GM18861 (cell line): ENCODE measurements at regions not wholly inside any gene's neighbourhood (a gene's known extent, or its start where the extent isn't known, plus 50 kb on each side); places are given as distances from the start of the nearest gene placed in this dataset.

ENCODE experiments used
- ATAC-seq: cut with Tn5 transposase; IDR thresholded peaks from one replicate; pipeline ENCODE4 v1.9.1; 2021; ENCODE audit not compliant: unreplicated experiment

DNA sequence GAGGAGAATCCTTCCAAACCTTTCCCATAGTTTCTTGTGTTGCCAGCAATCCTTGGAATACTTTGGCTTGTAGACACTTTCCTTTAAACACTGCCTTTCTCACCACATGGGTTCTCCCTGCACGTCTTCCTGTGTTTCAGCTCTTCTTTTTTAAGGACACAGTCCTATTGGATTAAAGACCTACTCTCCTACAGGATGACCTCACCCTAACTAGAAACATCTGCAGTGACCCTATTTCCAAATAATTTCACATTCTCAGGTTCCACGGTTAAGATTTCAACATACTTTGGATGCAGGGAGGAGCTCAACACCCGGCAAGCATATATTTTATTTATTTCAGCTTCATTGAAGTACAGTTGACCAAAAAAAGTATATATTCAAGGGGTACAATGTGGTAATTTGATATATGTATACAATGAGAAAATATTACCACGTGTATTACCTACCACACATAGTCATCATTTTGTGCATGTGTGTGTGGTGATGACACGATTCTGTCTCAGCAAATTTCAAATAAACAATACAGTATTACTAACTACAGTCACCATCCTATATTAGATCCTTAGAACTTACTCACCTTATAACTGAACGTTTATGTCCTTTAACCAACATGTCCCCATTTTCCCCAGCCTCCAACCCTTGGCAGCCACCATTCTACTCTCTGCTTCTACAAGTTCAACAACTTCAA, 745.0 kb downstream of the CBLN2 start:
- ATAC-seq = no peak

DNA sequence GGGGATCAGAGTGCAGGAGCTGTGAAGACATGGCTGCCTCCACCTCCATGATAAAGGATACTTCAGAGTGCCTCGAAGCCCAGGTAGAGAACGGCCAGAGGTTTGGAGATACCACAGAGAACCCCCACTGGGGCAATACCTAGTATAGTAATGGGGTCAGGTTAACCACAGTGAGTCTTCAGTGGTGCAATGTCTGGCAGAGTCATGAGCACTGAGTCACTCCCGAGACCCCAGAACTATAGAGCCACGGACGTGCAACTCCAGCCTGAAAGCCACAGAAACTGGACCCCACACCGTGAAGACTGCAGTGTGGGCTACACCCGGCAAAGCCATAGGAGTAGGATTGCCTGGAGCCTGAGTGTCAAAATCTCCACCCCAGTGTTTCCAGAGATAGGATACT, 746.6 kb downstream of the CBLN2 start:
- ATAC-seq = no peak

DNA sequence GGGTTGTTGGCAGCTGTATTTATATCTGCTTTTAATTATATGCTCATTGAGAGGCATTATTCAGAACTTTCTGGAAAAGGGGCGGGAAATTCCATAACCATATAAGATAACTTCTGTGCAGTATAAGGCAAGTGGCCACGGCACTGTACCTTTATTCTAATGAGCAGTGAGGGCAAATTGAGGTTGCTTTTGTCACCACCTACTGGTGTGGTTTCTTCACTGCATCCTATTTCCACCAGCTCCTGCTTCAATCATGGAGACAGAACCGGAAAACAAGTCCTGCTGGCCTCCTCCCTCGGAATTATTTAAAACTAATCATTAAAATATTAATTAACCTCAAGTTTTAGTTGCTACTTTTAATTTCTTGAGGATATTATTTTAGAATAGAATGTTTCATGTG, 759.4 kb downstream of the CBLN2 start:
- ATAC-seq = no peak

DNA sequence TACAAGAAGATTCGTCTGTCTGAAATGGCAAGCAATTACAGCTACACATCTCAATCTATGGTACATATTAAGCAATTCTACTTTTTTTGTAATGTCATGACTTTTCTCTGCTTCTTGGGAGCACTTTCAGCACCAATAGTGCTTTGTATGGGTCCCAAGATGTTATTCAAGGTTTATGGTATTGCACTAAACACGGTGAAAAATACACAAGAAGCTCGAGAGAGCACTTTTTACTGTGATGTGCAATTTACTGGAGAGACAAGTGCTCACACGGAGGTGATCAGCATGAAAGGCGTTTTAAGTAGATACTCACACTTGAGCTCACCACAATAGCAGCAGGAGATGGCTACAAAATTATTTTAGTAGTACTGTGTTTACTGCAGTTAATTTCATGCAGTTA, 783.6 kb downstream of the CBLN2 start:
- ATAC-seq = no peak

DNA sequence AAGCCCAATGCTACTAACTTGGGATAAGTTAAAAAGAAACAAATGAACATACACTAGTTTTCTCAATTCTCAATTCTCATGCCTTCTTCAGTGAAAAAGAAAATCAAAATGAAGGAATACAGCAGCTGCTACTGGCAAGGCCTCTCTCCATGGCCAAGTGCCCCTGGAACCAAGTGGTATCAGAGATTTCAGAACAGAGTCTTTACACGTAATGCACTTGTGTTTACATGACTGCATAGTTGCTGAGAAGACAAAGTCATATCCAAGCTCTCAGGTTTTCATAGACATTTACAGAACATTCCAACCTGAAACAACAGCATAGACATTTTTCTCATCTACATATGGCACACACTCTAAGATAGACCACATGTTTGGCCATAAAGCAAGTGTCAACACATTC, 789.9 kb downstream of the CBLN2 start:
- ATAC-seq = no peak

DNA sequence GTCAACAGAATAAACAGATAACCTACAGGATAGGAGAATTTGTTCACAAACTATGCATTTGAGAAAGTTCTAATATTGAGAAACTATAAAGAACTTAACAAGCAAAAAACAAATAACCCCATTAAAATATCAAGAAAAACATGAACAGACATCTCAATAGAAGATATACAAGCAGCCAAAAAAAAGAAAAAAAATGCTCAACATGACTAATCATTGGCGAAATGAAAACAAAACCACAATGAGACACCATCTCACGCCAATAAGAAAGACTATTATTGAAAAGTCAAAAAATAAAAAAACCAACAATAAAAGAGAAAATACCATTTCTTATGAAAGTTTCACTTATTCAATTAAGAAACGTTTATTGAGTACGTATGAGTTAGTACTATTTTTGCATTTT, 800.5 kb downstream of the CBLN2 start:
- ATAC-seq = no peak

DNA sequence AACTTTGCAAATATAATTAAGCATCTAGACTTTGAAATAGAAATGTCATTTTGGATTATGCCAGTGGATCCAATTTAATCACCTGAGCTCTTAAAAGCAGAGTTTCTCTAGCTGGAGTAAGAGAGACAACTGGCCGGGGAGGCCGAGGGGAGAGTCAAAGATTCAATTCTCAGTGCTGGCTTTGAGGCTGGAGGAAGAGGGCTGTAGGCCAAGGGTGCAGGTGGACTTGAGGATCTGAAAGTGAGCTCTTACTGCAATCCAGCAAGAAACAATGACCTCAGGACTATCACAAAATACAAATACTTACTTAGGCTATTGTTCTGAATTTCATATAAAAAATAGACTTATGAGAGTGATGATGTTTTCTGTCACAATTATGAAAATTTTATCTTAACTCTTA, 814.5 kb downstream of the CBLN2 start:
- ATAC-seq = no peak

DNA sequence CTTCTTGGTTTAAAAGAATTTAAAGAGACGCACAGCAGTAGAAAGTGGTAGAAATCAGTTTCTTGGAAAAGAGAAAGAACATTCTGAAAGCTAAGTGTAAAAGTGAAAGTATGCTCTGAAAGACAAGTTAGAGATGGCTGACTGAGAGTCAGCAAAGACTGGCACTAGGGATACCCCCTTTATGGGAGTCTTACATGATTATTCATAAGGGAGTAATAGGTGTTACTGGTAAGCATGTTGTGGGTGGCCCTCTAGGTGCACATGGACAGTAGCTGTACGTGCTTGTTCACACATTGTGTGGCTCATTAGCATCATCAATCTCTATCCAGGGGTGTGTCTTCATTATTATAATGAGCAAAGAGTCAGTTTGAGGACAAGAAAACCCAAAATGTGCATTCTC, 816.2 kb downstream of the CBLN2 start:
- no peak for ATAC-seq

DNA sequence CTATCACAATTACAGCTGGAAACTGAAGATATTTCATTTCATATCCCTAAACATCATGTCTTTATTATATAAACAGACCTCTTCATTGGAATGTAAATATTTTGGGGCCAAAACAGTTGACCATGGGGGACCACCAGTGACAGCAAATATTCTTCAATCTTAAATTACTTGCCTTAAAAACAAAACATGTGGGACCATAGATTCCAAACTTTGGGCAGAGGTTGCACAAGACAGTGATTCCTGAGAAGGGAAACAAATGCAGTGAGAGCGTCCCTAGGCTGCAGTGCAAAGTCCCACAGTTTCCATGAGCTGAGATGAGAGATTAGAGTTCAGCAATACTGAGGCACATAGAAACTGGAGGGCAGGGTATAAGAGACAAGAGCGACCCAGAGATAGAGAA, 818.9 kb downstream of the CBLN2 start:
- ATAC-seq = no peak

DNA sequence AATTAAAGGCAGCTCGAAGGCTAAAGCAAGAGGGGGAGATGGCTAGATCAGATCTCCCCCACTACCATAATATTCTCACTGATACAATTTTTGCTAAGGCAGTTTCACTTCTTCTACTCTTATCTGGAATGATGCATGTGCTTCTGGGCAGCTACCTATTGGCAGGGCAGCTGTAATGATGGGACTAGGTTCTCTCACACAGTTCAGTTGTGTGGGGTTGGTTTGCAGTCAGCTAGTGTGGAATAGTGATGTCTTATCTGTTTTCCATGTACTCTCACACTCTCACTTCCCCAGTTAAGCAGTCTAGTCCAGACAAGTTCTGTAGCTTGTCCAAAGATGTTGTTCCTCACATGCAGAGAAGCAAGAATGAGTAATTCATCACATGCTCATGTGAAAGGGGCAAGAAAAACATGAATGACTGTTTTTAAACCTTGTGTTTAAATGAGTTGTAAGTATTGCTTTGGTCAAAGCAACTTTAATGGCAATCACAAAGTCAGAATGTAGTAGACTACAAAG, 836.1 kb downstream of the CBLN2 start:
- no peak for ATAC-seq

DNA sequence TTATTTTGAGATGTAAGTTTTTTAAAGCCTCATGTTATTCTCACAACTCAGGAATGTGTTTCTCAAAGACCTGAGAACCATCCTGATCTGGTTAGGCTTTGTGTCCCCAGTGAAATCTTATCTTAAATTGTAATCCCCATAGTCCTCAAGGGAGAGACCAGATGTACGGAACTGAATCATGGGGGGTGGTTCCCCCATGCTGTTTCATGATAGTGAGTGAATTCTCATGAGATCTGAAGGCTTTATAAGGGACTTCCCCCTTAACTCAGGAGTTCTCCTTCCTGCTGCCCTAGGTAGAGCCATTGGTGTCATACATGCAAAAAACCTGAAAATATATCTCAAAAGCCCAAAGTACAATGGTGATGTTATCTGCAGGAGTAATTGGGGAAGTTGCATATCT, 836.7 kb downstream of the CBLN2 start:
- no peak for ATAC-seq

DNA sequence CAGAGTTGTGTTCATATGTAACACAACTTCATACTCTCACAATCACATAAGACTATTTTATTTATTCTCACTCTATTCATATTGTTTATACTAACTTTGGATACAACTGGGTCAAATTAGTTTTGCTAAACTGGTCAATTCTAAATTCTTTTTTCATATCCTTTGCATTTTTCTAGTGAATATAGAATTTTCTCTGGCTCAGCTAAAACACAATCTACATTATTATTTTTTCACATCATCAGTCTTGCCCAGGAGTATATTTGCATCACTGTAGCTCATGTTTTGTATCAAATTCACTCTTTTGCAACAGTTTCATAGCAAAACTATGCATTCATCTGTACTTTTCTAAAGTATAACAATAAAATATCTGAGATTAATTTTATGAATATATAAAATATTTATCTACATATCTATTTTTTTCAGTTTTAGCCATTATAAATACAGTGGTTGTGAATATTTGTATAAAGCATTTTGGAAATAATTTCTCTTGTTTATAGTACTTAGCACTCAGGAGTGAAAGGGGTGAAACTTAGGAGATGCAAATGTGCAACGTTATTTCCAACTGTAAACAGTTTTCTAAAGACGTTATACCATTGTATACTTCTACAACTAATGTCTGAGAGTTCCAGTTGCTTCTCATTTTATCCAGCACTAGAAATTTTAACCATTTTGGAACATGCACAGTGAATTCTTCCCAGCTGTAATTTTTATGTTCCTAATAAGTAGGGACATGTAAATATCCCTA, 854.6 kb downstream of the CBLN2 start:
- no peak for ATAC-seq

DNA sequence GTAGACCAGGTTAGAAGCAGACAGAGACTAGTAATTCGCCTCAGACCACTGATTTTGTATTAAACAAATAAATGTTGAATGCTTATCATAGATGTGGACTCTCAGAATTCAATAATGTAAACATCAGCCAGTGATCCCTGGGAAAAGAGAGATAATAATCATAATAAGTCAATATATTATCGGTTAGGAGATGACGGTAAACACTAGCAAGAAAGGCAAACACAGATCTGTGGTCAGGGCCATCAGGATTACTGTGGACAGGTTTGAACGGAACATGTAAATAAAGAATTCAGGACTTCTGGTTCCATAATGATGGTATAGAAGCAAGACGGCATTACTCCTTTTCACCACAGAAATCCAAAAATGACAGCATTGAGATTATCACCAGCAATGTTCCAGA, 861.6 kb downstream of the CBLN2 start:
- ATAC-seq = no peak

DNA sequence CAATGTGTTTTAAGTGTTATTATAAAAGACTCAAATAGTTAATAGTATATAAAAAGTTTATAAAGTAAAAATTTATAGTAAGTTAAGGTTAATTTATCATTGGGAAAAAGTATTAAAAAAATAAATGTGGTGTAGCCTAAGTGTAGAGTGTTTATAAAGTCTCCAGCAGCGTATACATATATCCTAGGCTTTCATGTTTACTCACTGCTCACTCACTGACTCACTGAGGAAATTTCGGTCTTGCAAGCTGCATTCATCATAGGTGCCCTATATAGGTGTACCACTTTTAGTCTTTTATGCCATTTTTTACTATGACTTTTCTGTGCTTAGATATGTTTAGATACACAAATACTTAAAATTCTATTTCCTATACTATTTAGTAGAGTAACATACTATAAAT, 866.0 kb downstream of the CBLN2 start:
- no peak for ATAC-seq

DNA sequence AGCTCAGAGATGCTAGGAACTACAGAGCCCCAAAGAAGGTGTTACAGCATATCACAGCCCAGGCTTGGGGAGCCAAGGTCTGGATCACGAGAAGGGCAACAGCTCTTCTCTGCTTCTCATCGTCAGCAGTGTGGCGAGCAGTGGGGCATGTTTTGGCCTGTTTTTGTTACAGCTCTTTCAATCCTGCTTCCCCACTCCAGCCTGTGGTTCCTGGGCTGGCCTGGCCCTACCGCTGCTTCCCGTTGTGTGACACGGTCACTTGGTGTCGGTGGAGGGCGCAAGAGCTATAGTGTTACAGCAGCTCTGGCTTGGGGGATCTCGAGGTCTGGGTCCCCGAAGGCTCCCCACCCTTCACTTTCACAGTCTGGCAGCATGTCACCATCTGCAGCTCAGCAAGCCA, 870.2 kb downstream of the CBLN2 start:
- ATAC-seq = no peak

DNA sequence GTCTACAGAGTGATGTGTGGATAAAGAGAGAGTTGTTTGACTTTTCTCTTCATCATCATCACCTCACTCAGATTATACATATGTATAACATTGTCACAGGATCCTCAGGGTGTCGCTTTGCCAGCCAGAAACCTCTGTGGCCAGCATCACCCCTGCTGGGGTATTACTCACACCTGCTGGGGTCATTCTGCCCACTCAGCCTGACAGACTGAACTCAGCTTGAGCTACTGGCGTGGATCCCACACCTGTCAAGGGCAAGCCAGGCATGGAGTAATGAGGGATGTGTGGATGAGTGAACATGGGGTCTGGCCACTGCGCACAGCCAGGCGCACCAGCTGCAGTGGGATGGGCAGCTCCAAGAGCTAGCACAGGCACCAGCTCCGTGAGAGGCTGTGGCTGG, 870.6 kb downstream of the CBLN2 start:
- no peak for ATAC-seq

DNA sequence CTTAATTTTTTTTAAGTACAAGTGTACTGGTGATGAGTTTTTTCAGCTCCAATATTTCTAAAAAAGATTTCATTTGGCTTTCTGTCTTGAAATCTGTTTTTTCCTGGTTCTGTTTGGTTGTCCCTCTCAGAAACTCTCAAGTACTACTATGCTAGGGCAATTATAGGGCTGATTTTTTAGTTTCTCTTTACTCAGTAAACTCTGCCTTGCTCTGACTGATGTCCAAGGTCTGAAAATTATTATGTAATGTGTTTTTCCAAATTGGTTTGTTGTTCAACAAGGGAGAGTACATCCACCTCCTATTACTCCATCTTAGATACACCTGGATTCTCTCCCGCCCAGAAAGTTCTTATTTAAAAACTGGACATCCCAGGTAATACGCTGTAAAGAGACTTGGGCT, 877.7 kb downstream of the CBLN2 start:
- no peak for ATAC-seq

DNA sequence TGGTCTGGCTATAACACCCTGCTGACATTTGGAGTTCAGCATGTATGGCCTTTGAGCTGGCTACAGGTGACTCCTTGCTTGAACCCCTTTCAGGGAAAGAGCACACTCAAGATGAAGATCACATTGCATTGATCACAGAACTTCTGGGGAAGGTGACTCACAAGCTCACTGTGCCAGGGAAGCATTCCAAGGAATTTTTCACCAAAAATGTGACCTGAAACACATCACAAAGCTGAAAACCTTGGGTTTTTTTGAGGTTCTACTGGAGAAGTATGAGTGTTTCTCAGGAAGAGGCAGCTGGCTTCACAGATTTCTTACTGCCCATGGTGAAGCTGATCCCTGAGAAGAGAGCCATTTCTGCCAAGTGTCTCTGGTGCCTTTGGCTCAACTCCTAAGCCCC, 879.0 kb downstream of the CBLN2 start:
- no peak for ATAC-seq

DNA sequence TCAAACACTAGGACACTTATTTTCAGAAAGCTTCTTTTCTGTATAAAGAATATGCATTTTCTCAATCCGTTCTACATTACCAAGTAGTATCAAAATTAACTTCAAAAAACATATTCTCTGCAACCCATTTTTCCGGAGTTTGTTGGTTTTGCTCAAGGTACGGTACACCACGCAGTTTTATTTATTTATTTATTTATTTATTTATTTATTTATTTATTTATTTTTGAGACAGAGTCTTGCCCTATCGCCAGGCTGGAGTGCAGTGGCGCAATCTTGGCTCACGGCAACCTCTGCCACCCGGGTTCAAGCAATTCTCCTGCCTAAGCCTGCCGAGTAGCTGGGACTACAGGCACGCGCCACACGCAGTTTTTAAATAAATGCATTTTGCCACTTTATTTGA, 900.3 kb downstream of the CBLN2 start:
- ATAC-seq = no peak

DNA sequence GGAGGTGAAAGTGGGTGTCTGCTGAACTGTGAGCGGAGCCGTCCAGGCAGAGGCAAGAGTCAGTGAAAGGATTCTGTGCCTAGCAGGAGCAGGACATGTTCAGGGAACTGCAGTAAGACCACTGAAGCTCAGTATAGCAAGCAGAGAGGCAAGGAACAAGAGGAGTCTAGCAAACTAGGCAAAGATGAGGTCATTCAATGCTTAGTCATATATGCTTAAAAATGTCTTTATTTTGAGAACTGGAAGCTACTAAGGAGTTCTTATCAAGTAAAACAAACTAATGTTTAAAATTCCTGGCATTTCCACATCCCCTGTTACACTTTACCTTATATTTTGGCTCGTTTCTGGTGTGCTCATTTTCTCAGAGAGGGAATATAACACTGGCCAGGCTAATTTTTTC, 913.4 kb downstream of the CBLN2 start:
- no peak for ATAC-seq

DNA sequence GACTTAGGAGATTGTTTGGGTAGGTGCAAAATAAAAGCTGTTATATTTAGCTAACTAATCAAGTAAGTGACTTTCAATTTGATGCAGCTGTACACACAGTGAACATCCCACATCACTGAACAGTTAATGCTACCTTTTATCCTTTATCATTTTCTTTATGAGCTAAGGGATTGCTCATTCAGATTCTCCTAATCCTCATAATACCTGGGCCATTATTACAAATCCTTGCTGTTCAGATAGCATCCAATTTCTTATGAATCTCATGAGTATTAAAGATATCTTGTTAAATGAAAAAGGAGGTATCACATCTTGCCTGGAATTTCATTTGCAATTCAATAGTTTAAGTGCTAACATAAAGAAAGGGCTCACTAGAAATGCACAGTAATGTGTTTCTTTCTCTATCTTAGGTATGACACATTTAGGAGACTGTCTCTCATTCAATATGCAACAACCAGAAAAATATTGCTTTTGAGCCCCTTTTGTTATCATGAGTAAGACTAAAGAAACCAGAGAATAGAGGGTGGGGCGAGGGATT, 918.5 kb downstream of the CBLN2 start:
- no peak for ATAC-seq

DNA sequence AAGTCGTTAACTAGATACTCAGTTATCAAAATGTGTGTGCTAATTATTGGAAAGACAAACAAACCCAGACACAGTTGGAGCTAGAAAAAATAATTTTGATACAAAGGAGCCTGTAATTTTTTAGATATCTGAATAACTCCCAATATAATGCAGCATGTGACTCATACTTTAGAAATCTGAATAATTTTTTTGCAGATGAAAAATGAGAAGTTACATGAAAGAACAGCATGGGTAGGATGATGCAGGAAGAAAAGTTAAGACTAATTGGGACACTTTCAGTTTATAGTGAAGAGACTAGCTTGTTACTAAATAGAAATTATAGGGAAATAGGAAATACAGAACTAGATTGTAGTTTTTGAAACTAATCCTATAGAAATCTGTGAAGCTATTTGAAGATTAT, 945.8 kb downstream of the CBLN2 start:
- ATAC-seq = no peak
